PC-9 (cell line): ENCODE measurements at regions not wholly inside any gene's neighbourhood (a gene's known extent, or its start where the extent isn't known, plus 50 kb on each side); places are given as distances from the start of the nearest gene placed in this dataset.

Source experiments
- EZH2 ChIP-seq: fragments of 200-600 bp; sonication (generic); IDR thresholded peaks from 2 replicates; pipeline ENCODE4 v1.8.0; 2017; ENCODE audit warnings: antibody characterized with exemption, low read depth
- TF ChIP-seq, protein P1 (sequence below): fragments of 200-600 bp; sonication (generic); conservative IDR thresholded peaks from 2 replicates; pipeline ENCODE4 v1.6.1; 2017; ENCODE audit warnings: mixed run types, antibody characterized with exemption, mild to moderate bottlenecking, moderate library complexity

DNA sequence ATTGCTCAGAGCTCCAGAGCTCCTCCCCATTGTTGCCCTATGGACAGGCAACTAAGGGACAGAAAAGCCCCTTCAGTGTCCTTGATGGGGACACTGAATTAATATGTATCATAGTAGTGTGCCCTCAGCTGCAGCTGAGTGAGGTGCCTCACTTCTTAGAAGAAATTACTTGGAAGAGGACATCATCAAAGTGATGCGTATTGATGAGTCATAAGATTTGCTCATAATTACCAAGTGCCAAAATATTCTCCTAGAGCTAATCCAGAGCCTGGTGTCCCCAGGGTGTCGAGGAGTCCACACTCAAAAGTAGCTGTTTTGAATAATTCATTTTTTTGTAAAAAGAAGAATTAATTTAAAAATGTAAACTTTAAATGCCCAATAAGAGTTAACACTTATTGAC, 200.7 kb upstream of the SEMA6D start:
- TF ChIP-seq, protein P1, sequence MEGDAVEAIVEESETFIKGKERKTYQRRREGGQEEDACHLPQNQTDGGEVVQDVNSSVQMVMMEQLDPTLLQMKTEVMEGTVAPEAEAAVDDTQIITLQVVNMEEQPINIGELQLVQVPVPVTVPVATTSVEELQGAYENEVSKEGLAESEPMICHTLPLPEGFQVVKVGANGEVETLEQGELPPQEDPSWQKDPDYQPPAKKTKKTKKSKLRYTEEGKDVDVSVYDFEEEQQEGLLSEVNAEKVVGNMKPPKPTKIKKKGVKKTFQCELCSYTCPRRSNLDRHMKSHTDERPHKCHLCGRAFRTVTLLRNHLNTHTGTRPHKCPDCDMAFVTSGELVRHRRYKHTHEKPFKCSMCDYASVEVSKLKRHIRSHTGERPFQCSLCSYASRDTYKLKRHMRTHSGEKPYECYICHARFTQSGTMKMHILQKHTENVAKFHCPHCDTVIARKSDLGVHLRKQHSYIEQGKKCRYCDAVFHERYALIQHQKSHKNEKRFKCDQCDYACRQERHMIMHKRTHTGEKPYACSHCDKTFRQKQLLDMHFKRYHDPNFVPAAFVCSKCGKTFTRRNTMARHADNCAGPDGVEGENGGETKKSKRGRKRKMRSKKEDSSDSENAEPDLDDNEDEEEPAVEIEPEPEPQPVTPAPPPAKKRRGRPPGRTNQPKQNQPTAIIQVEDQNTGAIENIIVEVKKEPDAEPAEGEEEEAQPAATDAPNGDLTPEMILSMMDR, result no peak
- TF ChIP-seq EZH2, result no peak
